ENCODE measurements at regions not wholly inside any gene's neighbourhood (a gene's known extent, or its start where the extent isn't known, plus 50 kb on each side); places are given as distances from the start of the nearest gene placed in this dataset.

DNA sequence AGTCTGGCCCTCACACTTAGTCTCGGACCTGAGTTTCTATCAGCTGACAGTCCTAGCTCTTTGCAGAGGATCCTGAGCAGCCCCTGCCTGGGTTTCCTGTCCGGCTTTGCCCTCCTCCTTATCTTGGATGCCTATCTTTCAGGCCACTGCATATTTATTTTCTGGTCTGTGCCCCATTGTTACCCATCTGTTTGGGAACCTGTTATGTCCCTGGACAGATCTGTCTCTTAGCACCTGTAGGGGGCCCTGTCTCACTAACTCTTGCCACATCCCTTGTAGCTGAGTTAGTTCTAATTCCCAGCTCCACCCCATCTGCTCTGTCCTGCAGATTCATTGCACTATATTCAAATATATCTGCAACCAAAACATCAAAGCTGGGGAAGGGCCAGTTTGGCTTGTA lies 514.9 kb upstream of the LCORL start:
- DNase-seq (ENCODE audit: low read depth in 2 of 2, low spot score in 1 of 2): no peak

DNA sequence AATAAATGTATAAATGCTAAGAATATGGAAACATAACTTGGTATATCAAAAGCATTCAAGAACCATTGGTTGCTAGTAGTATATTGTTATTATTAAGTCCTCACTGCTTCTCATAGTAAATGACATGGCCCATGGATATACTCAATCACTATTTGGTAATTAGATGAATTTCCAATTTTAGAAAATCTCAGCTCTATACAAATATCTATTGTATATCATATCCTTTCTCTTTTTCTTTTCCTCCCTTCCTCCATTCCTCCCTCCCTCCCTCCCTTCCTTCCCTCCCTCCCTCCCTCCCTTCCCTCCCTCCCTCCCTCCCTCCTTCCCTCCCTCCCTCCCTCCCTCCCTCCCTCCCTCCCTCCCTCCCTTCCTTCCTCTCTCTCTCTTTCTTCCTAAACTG lies 514.4 kb upstream of the LCORL start:
- DNase-seq (ENCODE audit: low read depth in 2 of 2, low spot score in 1 of 2): no peak

DNA sequence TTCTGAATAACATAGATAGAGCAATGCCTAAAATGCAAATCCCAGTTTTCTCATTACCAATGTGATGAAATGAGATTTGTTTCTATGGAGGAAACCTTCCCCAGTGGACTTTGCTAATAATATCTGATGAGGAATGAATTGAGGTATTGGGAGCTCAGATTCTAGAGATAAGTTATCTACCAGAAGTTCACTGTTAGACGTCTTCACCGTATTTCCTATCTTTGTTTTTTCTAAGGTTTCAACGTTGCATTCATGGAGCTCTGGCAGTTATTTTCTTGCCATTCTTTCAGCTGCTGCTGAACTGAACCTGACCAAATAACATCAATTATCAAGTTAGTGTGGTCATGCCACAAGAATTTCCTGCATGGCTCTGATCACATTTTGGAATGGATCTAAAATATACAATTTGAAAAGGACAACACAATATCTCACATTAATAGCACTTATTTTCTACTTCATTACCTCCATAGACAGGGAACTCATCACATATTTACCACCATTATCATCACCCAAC lies 511.8 kb upstream of the LCORL start:
- DNase-seq (ENCODE audit: low read depth in 2 of 2, low spot score in 1 of 2): no peak

DNA sequence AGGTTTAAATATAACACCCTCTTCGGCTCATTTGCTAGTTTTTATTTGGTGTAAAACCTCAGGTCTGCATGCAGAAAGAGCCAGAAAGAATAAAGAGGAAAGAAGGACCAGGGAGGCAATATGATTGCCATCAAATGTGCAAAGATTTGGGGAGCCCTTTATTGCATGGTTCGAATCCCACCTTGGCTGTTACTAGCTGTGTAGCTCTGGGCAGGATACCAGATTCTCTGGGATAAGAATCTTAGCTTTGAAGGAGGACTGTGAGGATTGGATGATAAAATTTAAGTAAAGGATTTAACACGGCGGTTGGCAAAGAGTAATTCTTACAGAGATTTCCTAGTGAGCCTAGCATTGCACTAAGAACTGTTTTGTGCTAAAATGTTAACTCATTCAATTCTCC lies 510.2 kb upstream of the LCORL start:
- no peak for DNase-seq (ENCODE audit: low read depth in 2 of 2, low spot score in 1 of 2)

DNA sequence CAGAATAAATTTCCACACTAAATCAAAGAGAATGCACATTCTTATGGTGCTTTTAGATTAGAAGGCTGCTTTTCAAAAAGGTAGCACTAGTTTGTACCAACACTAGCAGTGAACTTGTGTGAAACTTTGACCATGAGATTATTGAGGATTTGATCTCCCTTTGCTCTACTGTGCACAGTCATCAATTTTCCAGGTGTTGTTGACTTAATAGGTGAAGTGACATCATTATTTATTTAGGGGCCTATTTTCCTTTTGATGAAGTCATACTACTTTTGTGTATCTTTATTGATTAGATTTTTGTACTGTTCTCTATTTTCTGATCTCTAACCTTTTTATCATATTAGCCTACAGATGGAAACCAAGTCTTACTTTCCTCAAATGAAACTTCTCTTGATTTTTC lies 507.9 kb upstream of the LCORL start:
- DNase-seq (ENCODE audit: low read depth in 2 of 2, low spot score in 1 of 2): no peak

DNA sequence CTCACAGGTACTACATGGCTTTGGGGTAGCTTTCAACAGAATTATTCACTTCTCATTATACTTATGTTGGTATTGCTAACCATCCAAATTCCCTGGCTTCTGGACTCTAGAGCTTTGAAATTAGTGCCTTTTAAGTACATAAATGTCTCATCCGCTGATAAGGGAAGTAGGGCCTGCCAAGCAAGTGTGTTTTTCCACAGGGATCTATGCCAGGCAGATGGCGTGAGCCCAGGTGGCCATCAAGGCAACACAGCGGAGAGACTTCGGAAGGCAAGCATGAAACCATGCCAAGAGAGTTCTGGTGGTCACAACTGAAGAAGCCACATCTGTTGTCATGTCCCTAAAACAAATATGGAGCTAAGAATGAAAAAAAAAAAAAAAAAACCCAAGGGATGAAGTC lies 503.1 kb upstream of the LCORL start:
- DNase-seq (ENCODE audit: low read depth in 2 of 2, low spot score in 1 of 2): no peak

DNA sequence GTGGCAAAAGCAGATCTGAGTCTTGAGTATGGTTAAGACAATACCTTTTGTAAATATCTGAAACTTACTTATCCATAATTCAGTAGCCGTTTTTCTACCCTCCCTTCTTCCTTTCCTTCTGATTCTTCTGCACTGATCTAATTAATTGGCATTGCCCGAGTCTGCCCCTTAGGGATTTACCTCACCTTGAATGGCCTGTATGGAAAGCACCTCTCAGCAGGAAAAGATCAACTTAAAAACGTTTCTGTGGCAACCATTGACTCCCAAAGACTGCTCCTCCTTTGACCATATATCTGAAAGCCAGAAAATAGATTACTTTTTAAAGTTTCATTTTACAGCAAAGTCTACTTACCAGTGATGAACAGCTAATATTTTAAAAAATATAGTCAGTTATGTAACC lies 496.5 kb upstream of the LCORL start:
- DNase-seq (ENCODE audit: low read depth in 2 of 2, low spot score in 1 of 2): no peak

DNA sequence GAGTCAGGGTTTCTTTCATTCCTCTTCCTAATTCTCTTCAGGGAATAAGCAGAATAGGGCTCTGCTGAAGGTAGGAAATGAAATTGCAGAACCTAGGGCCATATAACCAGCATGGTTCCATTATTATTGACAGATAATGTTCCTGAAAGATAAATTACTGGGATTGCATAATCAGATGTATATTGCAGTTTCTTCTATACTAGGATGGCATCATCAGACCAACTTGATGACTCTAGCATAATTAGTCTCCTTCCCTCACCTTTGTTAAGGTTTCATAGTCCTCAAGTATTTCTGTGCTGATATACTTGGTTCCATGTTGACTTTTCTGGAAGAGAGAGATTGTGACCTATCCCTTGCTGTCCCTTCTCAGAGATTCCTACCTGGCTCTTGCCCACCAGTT lies 492.3 kb upstream of the LCORL start:
- DNase-seq (ENCODE audit: low read depth in 2 of 2, low spot score in 1 of 2): no peak

DNA sequence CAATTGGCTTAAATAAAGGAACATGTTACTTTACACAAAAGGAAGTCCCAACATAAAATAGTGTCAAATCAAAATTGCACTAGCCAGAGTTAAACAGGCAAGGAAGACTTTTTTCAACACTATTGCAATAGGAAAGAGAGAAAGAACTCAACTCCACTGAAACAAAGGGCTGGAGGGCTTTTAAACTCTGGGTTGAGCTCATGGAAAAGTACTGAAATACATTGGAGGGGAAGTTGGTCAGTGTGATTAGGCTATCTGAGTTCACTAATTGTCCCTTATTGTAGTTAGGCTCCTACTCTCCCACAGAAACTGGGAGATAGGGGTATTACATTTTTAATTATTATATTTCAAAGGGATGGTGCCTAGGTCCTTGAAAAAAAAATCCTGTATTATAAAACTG lies 491.2 kb upstream of the LCORL start:
- no peak for DNase-seq (ENCODE audit: low read depth in 2 of 2, low spot score in 1 of 2)

DNA sequence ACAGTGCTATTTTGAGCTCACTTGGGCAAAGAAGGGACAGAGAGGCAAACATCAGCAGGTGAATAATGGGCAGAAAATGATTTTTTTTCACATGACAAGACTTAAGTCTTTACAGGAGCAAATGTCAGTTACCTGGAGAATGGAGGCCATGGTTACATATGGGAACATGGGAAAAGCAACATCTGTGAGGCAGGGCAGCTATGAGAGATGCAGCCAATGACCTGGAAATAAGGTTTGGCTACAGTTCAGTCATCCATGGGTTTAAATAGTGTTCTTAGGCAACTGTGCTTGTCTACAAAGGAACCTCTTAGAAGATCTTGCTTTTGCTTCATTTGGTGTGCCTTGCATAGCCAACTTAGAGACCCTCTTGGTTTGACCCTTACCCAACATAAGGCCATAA lies 490.2 kb upstream of the LCORL start:
- DNase-seq (ENCODE audit: low read depth in 2 of 2, low spot score in 1 of 2): no peak

DNA sequence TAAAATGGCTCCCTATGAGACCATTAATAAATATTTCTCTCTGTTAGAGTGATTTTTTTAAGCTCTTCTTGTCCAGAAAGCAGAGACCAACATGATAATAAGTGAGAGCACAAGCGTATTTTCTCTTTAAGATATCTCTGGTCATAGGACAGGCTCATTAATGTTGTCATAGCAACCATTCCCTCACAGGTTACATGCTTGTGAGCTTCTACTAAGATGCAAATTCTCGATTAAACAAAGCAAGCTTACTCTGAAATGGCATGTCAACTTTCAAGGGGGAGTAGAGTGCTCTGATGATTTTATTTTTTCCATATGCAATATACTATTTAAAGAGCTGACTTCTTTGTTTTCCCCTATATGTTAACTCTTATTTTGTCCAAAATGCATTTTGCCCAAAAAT lies 487.2 kb upstream of the LCORL start:
- no peak for DNase-seq (ENCODE audit: low read depth in 2 of 2, low spot score in 1 of 2)

DNA sequence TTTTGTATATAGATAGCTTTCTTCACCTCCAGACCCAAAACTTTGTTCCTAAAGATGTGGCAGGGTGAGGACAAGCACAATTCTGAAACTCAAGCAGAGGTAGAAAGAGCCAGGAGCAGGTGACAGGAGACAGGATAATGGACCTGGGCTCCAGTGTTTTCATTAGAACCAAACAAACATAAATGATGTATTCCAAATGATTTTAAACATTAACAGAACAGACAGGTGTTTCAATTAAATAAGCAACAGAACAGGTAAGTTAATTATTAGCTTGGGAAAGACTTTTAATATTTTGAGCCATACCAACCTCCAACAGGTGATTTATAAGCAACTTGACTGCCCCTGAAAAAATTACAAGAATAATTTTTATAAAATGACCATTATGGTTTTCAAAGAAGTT lies 459.4 kb upstream of the LCORL start:
- no peak for DNase-seq (ENCODE audit: low read depth in 2 of 2, low spot score in 1 of 2)

DNA sequence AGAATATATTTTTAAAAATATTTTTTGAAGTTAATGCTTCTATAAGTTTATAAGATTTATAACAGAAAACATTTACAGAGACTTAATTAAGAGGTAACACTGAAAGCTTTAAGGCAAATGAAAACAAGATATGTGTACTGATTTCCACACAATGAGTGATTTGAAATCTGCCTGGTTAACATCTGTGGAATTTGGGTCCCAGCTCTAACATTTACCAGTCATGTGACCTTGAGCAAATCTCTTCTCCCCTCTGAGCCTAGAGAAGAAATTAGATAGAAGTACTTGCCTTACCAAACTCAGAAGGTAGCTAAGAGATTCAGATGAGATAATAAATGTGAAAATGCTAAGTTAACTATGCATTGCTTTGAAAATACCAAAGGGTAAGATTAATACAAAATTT lies 458.8 kb upstream of the LCORL start:
- DNase-seq (ENCODE audit: low read depth in 2 of 2, low spot score in 1 of 2): no peak

DNA sequence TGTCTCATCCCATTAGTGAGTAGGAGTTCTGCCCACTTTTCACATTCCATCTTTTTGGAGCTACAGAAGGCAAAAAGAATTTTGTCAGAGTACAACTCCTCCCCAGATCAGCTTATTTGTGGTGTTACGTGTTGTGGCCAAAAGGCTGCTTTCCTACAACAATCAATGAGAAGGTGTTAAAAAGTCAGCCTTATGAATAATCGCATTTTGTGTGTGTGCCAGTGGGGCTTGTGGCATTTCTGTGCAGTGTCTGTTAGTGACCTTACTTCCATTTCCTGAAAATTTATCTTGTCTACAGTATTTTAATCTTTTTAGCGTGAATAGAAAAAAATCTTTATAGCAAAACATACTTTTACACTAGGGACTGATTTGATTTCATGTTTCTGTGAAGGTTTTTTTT lies 458.3 kb upstream of the LCORL start:
- DNase-seq (ENCODE audit: low read depth in 2 of 2, low spot score in 1 of 2): no peak

DNA sequence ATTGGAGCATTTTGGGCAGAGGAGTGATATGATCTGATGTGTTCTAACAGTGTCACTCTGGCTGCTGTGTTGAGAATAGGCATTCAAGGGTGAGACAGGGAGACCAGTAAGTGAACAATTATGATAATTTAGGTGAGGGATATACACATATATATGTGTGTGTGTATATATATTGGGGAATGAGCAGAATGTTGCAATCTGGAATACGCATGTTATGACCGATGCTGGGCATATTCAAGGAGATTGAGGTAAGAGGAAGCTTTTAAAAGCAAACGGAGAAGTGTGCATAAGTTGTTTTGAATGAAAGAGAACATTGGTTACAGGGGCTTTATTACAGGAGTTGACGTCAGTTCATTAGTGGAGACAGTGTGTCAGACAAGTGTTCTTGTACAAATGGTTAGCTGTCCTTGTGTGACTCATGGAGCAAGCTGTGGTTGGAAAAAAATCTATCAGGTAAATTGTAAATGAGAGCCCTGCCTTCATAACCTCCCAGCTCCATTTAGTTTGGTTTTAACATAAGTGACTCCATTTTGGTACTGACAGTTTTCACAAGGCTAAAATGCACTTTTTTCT lies 442.5 kb upstream of the LCORL start:
- DNase-seq (ENCODE audit: low read depth in 2 of 2, low spot score in 1 of 2): no peak

DNA sequence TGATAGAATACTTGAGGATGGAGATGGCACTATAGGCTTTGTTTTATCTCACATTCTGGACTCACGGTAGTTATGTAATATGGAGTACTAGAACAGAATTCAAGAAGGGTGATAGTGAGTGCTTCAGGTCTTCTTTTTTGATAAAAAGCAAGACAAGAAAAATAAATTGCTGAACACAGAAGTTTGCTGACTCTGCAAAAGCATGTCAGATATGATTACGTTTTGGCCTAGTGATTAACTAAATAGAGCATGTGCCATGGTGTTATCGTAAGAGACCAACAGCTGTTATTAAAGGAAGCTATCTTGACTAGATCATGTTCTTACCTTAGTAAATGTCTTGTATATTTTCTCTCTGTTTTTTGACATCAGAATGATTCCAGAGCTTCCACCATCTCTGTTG lies 436.9 kb upstream of the LCORL start:
- no peak for DNase-seq (ENCODE audit: low read depth in 2 of 2, low spot score in 1 of 2)

DNA sequence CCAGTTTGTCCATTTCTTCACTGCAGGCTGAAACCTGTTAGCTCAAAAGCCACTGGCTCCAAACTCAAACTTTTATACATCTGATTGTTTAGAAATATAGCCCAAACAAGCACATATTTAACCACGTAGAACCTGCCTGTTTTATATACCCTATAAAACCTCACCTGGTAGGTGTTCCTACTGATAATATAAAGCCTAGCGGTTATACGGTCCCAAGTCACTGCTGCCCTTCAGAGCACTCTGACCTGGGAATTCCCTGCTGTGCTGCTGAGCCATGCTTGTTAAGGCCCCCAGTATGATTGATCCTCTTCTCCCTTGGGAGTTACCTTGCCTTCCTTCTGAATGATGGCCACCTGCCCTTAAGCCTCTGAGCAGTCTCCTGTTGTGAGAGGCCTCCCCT lies 432.8 kb upstream of the LCORL start:
- no peak for DNase-seq (ENCODE audit: low read depth in 2 of 2, low spot score in 1 of 2)

DNA sequence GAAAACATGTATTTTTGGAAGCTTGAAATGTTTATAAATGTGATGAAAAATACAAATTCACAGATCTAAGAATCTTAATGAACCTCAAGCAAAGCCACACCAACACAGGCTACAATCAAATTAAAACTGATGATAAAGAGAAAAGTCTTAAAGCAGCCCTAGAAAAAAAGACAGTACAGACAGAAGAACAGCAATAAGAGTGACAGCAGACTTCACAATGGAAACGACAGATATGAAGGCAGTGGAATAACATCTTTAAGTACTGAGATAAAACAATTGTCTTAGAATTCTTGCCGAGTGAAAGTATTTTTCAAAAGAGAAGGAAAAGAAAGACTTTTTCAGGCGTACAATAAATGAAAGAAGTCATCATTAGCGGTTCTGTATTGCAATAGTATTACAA lies 423.6 kb upstream of the LCORL start:
- no peak for DNase-seq (ENCODE audit: low read depth in 2 of 2, low spot score in 1 of 2)

DNA sequence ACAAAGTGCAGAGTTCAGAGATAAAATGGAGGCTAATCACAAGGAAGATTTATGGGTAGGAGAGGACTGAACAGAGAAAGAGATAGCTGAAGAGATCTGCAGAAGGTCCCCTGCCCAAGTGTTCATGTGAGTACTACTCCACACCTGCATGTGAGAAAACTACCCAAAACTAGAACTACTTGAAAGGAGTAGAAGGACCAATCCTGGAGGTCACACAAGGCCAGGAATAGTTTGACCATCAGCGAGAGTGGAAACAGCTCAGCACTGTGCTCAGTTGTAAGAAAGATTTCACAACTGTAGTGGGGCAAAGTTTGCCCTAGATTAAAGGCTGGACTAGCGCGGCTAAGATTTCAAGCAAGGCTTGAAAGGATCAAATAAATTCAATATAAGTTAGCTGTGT lies 422.7 kb upstream of the LCORL start:
- DNase-seq (ENCODE audit: low read depth in 2 of 2, low spot score in 1 of 2): no peak

DNA sequence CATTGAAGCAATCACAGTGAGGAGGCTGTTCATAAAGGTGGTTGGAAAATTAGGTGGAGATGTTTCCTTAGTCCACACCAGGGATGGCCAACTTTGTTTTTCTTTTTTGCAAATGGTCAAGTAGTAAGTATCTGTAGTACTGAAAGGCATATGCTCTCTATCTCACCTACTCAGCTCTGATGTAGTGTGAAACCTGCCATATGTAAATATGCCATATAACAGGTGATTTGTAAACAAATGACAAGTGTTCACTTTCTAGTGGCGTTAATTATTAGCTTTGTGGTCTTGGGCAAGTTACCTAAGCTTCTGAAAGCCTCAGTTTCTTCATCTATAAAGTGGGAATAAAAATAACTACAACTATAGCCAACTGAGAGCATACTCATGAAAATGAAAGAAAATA lies 421.4 kb upstream of the LCORL start:
- no peak for DNase-seq (ENCODE audit: low read depth in 2 of 2, low spot score in 1 of 2)

DNA sequence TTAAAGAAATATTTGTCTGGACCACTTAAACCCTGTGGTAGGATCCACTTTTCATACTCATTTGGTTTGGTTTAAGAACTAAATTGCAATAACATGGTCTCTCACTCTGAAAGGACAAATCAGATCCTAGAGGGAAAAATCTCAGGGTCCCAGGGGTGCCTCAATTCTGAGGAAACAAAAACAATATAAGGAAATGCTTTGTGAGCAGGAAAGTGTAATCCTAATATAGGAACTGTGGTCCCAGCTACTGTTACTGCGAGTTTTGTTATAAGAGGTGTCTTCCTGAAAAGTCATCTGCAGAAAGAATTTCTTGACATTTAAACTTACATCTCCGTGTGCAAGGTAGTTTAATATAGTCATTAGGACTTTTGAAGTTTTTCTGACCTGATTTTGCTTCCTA lies 420.1 kb upstream of the LCORL start:
- no peak for DNase-seq (ENCODE audit: low read depth in 2 of 2, low spot score in 1 of 2)

DNA sequence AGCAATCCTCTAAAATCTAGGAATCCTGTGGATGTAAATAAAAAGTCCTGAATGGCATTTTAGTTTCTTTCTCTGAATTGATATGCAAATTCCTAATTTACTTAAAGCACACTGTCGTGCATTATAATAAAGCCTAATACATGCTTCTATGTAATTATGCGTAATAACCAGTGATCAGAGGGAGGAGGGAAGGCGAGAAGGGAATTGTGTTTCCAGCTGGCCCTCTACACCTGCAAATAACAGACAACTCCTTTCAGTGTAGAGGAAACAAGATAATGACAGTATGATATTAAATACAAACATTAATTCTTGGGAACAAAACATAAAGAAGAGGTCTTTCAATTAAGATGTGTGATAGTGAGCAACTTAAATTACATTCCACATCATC lies 419.6 kb upstream of the LCORL start:
- no peak for DNase-seq (ENCODE audit: low read depth in 2 of 2, low spot score in 1 of 2)

DNA sequence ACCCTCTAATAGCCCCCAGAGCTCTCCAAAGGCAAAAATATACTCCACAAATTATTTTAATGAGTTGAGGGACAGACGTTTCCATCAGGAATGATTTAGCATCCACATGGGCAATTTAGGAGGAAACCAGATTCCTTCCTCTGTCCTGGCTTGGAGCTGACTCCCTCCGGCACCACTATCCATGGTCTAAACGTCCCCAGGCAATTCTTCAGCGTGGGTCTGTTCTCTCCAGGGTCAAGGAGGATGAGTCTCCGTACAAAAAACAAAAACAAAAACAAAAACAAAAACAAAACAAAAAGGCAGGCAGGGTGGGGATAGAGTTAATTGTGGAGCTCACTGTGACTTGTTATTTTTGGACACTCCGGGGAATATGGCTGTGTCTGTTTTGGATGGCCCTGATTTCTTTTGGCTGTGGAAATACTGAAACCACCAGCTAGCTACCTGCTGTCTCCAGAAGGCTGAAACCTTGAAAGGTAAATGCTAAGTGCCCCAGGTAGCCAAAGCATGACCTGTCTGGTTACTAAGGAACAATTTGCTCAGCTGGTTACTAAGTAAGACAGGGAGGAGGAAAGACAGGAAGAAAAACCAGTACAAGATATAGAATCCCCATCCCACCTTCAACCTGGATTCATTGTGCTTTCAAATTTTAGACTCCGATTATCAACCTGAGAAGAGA lies 419.1 kb upstream of the LCORL start:
- no peak for DNase-seq (ENCODE audit: low read depth in 2 of 2, low spot score in 1 of 2)
